Adrenal gland (tissue), 5 donors: ENCODE measurements at regions not wholly inside any gene's neighbourhood (a gene's known extent, or its start where the extent isn't known, plus 50 kb on each side); places are given as distances from the start of the nearest gene placed in this dataset.

Experiments
- POLR2A ChIP-seq, 2 donors: fragments of 450-650 bp; IDR thresholded peaks; one replicate each; pipeline ENCODE4 v1.6.1; 2017; ENCODE audit warnings: antibody characterized with exemption in 2 of 2, mild to moderate bottlenecking in 2 of 2, moderate library complexity in 1 of 2
- TF ChIP-seq, protein P1 (sequence below), 6 experiments: fragments of 450-650 bp in 4 of 6; fragments of 200-600 bp in 2 of 6; sonication (generic) in 1 of 6; IDR thresholded peaks; 1 replicate in 5 of 6; 2 replicates in 1 of 6; pipeline versions ENCODE4 v1.5.1 to v1.8.0; 2016 to 2021; ENCODE audit warnings: antibody characterized with exemption in 6 of 6, mild to moderate bottlenecking in 2 of 6, moderate library complexity in 1 of 6
- donor health status: DM: no; HTN: no; CAD: no.

DNA sequence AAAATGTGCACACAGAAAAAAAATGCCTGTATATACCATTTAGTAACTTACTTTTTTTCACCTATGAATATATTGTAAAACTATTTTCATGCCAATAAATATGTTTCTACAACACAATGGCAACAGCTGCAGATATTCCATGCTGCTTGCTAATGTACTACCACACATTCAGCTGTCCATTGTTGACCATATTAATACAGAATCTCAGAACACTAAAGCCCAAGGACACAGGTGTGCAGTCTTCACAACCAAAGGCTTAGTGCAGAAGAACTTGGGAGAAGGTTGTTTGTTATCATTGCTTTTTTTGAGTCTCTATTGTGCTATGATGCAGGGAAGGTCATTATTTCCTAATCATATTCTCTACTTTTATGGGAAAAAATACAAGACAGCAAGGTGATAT lies 79.6 kb downstream of the DIPK2A start:
- TF ChIP-seq POLR2A (IDR thresholded peaks at IDR 0.05): no peak
- TF ChIP-seq, protein P1, sequence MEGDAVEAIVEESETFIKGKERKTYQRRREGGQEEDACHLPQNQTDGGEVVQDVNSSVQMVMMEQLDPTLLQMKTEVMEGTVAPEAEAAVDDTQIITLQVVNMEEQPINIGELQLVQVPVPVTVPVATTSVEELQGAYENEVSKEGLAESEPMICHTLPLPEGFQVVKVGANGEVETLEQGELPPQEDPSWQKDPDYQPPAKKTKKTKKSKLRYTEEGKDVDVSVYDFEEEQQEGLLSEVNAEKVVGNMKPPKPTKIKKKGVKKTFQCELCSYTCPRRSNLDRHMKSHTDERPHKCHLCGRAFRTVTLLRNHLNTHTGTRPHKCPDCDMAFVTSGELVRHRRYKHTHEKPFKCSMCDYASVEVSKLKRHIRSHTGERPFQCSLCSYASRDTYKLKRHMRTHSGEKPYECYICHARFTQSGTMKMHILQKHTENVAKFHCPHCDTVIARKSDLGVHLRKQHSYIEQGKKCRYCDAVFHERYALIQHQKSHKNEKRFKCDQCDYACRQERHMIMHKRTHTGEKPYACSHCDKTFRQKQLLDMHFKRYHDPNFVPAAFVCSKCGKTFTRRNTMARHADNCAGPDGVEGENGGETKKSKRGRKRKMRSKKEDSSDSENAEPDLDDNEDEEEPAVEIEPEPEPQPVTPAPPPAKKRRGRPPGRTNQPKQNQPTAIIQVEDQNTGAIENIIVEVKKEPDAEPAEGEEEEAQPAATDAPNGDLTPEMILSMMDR (IDR thresholded peaks at IDR 0.05): no peak
